ENCODE measurements at regions not wholly inside any gene's neighbourhood (a gene's known extent, or its start where the extent isn't known, plus 50 kb on each side); places are given as distances from the start of the nearest gene placed in this dataset.

DNA sequence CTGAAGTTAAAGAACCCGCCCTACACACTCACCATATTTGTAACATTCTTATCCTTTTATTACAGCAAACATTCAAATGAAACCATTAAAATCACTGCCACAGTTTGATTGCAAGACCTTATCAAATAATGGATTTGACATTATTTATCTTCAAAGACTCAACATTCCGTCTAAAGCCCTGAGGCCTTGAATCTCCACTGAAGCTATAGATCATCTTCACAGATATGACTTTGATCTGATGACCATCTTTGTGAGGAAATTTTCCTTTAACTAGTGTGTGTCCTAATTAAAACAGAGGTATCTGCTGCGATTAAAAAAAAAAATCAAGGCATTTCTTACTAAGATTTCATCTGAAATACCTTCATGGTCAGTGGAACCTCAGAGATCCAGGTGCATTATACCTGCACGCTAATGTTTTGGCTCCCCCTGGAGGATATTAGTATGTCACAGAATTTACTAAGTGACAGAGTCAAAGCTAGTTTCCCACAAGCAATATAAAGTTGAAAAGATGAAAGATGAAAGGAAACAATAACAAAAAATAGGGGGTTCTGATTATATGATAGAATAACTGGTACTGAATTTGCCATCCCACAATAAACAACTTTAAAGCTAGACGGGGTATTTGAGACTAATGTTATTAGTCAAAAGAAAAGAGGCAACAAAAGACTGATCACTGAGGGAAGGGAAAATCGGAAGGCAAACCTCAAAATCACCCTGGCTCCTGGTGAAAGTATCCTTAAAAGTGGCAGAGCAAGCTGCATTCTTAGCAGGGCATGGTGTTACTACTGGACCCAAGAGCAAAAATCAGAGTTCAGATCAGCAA, 923.4 kb downstream of the NCAM2 start:
- DNase-seq (ENCODE audit: low read depth): peak; percentile 27
- peak; percentile 36 for TF ChIP-seq CTCF (IDR thresholded peaks at IDR 0.05; ENCODE audit: insufficient read depth, low read length)

DNA sequence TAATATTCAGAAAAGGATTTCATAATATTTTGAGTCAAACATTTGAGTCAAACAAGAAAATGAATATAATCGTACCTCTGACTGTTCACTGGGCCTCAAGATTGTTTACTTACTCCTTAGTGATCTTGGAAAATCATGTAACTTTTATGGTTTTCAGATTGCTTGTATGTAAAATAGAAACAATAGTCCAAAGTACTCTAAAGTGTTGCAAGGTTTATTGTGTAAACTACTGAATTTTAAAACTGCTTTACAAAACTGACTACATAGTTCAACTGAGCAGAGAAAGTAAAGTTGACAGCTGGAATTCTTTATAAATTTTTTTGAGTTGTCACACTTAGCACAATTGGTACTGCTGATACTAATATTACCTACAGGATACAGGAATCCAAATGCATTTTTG, 931.0 kb downstream of the NCAM2 start:
- TF ChIP-seq CTCF (IDR thresholded peaks at IDR 0.05; ENCODE audit: insufficient read depth, low read length): no peak
- no peak for DNase-seq (ENCODE audit: low read depth)
- no peak overlapping the region for H3K4me3 ChIP-seq (ENCODE audit: low read depth, low read length)

More for the DNA sequence above, 923.4 kb downstream of the NCAM2 start:
- no peak overlapping the region for H3K4me3 ChIP-seq (ENCODE audit: low read depth, low read length)

- H3K4me3 ChIP-seq (ENCODE audit: low read depth, low read length): no peak overlapping the region
- DNase-seq (ENCODE audit: low read depth): no peak
- TF ChIP-seq CTCF (IDR thresholded peaks at IDR 0.05; ENCODE audit: insufficient read depth, low read length): no peak
Observed at GRCh38 chr21:21929789-21930188, 931.6 kb downstream of the NCAM2 start.

DNA sequence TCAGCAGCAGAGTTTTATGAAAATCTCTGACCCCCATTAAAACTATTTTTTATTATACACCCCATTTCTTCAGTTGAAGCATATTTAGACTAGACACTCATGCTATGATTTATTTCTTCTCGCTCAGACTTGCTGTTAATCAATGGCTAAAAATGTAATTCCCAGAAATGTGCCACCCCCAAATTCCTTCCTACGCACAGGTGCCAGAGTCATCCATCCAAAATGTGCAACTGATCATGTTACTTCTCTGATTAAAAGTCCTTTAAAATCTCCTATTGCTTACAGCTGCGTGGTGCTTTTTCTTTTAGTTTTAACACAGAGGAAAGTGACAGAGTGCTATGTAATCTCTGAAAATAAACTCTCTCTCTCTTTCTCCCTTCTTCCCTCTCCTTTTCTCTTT, 954.4 kb downstream of the NCAM2 start:
- no peak for DNase-seq (ENCODE audit: low read depth)
- no peak overlapping the region for H3K4me3 ChIP-seq (ENCODE audit: low read depth, low read length)
- TF ChIP-seq CTCF (IDR thresholded peaks at IDR 0.05; ENCODE audit: insufficient read depth, low read length): no peak

DNA sequence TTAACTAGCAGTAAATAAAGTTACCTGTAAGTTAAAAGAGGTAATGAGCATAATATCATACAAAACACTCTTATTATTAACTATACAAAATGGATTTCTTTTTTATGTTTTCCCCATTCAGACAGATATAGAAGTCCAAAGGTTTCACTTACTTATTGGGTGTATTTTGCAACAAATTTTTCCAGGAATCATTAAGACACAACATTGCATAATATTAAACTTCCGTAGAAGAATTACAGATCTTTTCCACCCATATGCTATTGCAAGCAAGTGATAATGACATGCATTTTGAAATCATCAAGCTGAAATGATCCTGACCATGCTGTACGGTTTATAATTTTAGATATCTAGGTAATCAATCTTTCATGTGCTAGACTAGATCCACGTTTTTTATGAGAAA, 957.0 kb downstream of the NCAM2 start:
- no peak for DNase-seq (ENCODE audit: low read depth)
- no peak overlapping the region for H3K4me3 ChIP-seq (ENCODE audit: low read depth, low read length)
- no peak for TF ChIP-seq CTCF (IDR thresholded peaks at IDR 0.05; ENCODE audit: insufficient read depth, low read length)

GRCh38 chr21:21957490-21957889, 959.3 kb downstream of the NCAM2 start:
- H3K4me3 ChIP-seq (ENCODE audit: low read depth, low read length): no peak overlapping the region
- DNase-seq (ENCODE audit: low read depth): no peak
- TF ChIP-seq CTCF (IDR thresholded peaks at IDR 0.05; ENCODE audit: insufficient read depth, low read length): no peak

DNA sequence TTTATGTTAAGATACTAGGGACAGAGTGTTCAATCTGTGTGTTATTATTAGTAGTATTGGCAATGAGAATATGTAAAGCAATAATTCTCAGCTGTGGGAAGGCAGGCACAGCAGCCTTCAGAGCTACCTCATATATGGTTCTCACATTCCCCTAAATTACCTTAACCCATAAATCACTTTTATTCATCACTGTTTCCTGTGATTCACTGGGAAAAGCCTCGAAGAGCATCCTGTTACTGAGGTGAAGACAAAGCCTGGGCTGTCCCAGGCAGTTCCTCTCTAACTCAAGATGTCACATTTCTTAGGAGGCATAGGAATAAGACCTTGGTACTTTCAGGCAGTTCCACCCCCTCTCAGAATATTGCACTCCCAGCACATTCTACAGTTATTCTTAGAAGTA, 965.7 kb downstream of the NCAM2 start:
- TF ChIP-seq CTCF (IDR thresholded peaks at IDR 0.05; ENCODE audit: insufficient read depth, low read length): no peak
- no peak overlapping the region for H3K4me3 ChIP-seq (ENCODE audit: low read depth, low read length)
- DNase-seq (ENCODE audit: low read depth): no peak

Data from fibroblast of the aortic adventitia (primary cell).